Amniotic epithelial cell (primary cell): ENCODE measurements at regions not wholly inside any gene's neighbourhood (a gene's known extent, or its start where the extent isn't known, plus 50 kb on each side); places are given as distances from the start of the nearest gene placed in this dataset.
"Not testable (repeated sequence)": the region's sequence is repeated elsewhere in the genome, so short reads cannot be mapped to it uniquely, and the experiment has no call there.

Experiments used
- DNase-seq: peaks from one replicate; pipeline ENCODE4 v3.0.0-alpha.2; 2010; ENCODE audit warnings: low read depth

DNA sequence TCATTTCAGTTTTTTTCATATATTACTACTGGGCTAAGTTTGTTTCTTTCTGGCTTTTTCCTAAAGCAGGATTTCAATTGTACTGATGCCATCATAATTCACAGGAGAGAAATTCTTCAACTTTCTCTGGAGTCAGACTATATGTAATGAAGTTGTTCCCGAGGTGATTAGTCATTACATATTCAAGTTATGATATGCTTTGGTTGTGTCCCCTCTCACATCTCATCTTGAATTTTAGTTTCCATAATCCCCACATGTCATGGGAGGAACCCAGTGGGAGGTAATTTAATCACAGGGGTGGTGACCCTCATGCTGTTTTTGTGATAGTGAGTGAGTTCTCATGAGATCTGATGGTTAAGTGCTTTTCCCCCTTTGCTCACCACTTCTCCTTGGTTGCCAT is 227.5 kb upstream of the LRIG3 start:
- DNase-seq = no peak

DNA sequence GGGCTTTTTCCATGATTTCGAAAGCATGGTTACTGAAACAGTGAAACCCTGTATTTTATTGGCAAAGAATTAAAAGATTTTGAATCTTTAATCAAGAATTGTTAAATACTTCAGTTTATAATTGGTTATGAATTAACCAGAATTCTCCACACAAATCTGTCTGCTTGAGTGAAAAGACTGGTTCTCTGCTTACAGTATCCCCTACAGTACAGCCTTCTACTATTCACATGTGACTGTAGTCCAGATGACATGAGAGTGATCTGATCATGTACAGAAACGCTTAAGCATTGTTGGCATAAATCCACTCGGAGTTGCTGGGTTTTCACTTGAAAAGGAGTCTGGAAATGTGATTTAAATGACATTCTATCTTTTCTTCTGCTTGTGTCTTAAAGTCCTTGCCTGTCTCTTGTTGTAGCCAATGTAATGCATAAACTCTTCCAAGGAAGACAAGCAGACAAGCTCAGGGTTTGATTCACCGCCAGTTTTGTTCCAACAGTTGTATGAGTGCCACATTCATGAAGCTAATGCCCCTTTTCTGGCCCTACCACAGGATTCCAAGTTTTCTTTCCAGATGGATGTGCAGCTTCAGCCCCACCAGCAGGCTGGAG is 222.0 kb upstream of the LRIG3 start:
- DNase-seq = no peak

DNA sequence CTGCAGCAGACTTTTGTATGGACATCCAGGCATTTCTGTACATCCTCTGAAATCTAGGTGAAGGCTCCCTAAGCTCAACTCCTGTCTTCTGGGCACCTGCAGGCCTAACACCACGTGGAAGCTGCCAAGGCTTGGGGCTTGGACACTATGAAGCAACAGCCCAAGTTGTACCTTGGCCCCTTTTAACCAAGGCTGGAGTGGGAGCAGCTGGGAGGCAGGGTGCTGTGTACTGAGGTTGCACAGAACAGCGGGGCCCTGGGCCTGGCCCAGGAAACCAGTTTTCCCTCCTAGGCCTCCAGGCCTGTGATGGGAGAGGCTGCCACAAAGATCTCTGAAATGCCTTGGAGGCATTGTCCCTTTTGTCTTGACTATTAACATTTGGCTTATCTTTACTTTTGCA is 214.4 kb upstream of the LRIG3 start:
- no peak for DNase-seq

DNA sequence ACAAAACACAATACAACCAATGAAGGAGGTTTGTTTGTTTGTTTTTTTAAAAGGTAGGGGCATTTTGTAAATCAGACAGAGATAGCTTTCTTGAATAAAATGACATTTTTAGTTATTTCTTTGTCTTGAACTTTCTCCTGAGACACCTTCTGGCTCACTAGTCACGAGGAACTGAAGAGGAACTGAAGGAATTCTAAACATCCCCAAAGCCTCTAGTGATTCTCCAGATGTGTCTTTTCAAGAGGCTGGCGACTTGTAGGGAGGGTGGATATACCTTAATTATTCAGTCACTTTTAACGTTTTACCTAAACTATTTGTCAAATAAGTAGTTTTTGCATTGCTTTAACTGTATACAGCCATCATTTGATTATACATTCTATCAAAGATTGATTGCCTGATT is 211.2 kb upstream of the LRIG3 start:
- DNase-seq = no peak

DNA sequence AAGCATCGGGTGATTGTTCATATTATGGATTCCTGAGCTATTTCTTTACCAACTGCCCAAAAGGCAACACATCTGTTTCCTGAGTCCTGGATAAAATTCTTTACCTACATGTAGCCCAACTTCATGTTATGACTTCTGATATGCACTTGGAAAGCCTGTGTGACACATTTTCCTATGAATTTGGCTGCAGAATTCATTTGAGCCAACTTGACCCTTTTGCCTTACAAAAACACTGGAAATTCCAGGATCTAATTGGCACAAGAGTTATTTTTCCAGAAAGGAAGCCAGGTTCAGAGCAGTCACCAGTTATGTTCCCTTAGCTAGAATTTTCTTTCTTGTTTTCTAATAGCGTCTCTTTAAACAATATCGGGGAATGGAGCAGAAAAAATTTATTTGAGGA is 202.5 kb upstream of the LRIG3 start:
- no peak for DNase-seq

DNA sequence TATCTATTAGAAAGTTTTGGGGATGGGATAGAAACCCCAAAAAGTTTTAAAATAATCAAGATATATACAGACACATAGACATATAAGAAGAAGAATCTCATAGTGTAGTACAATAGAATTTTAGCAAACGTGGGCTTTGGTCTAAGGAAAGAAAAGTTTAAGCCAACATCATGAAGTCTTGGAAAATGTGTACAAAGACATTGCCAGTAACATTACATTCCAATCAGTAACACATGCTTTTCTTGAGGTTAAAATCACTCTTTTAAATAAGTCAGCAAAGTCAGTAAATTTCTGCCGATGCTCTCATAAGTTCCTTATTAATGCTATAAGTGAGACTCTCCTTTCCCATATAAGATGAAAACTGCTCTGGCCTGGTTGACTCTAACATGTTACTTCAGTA is 201.1 kb upstream of the LRIG3 start:
- DNase-seq = no peak

DNA sequence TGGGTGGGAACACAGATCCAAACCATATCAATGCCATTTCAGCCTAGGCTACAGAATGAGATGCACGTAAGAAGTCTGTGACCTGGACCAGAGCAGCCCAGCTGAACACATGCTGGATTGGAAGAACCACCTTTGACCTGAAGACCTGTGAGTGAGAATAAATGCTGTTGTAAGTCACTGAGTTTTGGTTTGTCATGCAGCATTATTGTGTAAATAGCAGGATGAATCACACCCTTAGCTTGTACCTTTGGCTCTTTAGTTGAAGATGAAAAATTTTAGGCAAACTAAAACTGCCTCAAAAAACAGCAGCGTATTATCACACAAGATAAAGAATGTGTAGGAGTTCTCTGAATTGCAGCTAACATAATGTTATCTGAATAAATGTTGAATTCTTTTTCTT is 199.4 kb upstream of the LRIG3 start:
- DNase-seq = peak; percentile 87

DNA sequence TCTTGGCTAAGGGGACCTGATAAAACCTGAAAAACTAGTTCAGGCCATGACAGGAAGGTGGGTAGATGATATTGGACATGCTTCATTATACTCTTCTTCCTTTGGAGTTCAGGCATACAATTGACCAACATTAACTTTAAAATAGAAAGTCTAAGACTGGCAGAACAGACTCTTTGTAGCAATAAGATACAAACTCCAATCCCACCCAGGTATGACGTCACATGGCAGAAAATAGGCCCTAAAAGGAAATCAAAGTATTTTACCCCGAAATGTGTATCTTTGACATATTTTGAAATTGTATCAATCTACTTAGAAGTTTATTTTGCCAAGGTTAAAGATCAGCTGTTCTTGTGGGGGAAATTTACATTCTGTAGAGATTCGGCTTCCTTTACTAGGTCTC is 198.1 kb upstream of the LRIG3 start:
- no peak for DNase-seq

DNA sequence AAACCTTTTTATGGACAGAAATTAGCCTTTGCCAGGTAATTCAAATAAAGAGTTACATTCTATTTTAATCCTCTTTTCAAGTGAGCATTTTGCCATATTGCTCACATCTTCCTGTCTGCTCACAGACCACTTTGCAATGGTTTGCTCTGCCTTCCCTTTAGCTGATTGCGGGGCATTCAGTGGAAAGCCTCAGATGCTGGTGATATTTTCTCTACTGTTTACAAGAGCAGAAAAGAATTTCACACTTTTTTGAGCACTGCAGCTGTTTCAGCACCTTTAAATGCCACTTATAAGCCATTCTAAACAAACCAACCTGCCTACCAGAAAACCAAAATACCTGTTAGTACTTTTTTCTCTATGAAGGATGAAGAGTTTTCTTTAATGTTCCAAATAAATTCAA is 195.7 kb upstream of the LRIG3 start:
- DNase-seq = no peak

DNA sequence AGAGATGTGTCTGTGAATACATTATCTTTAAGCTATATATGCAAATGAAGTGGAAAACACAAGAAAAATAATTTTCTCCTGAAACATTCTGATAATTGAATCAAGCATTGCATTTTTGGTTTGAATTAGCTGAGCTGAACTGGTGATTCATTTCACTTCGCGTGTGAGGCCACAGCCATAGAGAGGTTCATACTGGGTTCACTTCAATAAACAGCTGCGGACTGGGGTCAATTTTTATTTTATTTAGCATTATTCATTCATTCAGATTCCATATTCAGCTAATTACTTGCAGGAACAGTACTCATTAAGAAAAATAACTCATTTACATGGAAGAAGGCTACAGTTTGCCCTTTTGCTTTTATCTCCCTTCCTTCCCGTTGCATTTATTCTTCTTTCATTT is 195.2 kb upstream of the LRIG3 start:
- no peak for DNase-seq

DNA sequence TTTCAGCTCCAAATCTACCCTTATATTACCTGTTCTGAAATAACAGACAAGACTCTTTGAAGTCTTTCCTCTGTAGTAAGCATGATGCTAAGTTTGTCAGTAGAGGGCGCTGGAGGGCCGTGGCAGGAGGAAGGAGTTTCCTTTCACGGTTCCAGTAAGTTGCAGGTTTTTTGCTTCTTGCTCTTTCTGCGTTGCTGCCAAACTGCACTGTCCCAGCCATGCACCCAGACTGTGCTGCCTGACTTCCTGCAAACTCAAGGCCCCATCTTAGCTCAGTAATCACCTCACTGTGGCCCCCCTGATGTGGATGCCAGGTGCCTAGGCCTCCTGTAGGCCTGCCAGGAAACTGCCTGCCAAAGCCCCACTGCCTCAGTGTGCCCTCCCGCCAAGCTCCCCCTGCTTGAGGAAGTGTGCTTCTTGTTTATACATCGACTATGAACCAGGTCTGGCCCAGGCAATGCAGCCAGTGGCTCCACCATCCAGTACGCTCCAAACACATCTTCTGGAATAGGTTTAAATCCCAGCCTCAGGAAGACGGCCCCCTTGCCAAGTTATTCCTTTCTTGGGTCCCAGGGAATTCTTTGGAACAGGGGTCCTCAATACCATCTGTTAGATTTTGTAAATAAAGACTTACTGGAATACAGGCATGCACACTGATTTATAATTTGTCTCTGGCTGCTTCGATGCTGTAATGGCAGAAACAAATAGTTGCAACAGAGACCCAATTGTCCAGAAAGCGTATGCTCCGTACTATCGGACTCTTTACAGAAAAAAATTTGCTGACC is 193.7 kb upstream of the LRIG3 start:
- peak; percentile 75 for DNase-seq

DNA sequence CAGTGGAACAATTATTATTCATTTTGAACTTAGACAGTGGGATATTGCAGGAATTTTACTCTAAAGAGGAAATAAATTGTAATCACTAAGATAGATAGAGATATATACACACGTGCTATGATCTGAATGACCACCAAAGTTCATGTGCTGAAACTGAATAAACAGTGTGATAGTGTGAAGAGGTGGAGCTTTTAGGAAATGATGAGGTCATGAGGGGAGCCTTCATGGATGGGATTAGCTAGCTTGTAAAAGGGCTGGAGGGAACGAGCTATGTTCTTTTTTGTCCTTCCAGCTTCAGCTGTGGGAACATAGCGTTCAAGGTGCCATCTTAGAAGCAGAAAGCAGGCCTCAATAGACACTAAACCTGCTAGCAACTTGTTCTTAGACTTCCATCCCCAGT is 191.5 kb upstream of the LRIG3 start:
- no peak for DNase-seq

DNA sequence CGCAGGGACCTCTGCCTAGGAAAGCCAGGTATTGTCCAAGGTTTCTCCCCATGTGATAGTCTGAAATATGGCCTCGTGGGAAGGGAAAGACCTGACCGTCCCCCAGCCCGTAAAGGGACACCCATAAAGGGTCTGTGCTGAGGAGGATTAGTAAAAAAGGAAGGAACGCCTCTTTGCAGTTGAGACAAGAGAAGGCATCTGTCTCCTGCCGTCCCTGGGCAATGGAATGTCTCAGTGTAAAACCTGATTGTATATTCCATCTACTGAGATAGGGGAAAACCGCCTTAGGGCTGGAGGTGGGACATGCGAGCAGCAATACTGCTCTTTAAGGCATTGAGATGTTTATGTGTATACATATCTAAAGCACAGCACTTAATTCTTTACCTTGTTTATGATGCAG is 188.2 kb upstream of the LRIG3 start:
- not testable (repeated sequence) for DNase-seq

DNA sequence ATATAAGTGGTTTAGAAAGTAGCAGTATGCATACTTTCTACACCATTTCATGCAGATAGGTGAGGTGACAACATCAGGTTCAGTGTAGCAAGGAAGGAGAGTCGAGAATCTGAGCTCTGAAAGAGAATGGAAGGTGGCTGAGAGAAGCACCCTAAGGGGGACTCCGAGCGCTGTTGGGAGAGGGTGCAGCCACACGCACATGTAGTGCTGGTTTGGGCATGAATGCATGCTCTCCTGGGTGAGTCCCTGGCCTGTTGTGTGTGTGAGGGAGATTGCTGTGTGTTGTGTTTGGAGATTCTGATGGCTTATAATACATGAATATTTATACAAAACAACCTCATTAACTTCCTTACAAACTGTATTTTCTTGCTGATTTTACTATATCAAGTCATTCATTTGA is 180.3 kb upstream of the LRIG3 start:
- DNase-seq = no peak

DNA sequence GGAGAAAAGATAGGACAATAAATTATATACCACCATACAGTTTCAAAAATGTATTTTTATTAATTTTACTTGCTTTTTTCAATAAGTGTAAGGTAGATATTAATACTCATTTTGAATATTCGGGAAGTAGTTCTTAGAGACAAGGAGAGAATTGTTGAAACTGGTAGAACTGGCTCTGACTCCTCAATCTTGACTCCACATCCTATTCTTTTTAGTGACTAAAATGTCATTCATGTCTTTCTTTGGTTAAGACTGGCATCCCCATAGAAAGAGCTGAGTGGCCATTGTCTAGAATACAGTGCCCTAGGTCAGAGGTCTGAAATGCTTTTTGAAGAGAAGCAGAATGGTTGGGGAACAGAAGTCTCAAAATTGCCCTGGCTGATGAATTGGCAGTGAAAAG is 177.6 kb upstream of the LRIG3 start:
- DNase-seq = no peak

DNA sequence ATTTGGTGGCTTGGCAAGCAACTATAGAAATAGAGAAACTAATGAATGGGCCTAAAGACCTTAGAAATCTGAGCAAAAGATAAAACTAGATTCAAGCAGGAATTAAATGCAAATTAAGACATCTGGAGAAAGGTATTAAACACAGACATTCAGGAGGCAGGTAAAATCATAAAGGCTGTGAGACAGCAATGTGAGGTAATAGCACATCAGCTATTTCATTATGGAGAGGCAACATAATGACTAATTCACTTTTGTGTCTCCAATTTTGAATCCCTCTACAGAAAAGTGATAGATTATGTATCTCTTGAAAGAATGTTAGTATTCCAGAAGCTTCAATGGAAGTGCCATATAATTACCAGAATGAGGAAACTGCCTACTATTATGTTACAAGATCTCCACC is 175.9 kb upstream of the LRIG3 start:
- no peak for DNase-seq

DNA sequence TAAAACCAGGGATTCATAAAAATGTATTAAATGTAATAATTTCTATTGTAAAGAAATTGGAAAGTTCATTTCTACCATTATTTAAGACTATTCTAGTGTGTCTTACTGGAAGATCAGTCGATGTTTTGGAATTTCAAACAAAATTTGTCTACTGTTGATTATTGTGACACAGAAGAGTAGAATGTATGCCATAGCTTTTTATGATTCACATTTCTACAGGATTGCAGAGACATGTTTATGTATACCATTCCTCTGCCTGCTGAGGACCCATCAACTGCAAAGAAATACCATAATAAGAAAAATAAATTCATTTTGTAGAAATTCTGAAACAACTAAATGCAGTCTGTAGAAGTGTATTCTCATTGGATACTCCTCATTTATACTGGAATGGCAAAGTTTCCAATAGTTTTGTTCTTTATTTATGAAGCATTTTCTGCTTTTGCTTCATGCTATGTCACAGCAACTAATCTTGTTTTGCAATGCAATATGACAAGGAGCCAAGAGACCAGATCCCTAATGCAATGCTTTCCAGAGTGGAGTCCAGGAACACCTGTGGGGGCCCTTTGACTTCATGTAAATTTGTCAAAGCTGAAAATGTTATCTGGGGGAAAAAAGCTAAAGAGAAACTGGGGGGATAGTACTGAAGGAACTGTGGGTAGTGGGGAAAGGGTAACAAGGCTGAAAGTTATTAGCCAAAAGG is 172.9 kb upstream of the LRIG3 start:
- peak; percentile 29 for DNase-seq

DNA sequence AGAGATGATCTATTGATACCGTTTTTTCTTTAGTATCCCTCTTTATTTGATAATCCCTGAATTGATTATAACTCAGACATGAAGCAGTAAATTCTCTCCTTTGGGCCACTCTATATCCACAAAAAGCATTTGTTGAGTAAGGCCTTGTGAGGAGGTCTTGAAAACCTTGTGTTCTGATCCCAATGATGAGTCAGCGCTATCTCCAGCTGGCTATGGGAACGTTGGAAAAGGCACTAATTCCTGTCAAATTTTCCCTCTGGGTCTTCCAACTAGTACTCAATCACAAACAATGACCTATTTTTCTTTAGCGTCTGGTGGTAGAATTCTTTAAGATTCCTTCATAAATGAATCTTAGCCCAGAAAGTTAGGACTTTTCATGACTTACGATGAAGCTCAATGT is 168.4 kb upstream of the LRIG3 start:
- peak; percentile 54 for DNase-seq

DNA sequence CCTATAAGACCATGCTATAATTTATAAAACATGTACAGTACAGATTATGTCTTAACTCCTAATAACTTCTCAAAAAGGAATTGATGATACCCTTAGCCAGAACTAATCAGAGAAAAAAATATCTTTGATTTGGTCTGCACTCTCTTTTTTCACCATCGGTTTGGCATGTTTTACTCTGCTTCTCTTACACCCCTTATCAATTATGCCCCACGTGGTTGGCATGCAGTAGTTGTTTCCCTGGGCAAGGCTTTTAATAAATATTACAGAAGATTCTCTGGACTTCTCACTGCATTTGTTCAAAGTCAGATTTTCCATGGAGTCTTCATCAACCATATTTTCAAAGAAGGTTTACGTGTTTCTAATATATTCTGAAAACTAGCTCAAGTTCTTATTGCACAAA is 167.4 kb upstream of the LRIG3 start:
- no peak for DNase-seq

DNA sequence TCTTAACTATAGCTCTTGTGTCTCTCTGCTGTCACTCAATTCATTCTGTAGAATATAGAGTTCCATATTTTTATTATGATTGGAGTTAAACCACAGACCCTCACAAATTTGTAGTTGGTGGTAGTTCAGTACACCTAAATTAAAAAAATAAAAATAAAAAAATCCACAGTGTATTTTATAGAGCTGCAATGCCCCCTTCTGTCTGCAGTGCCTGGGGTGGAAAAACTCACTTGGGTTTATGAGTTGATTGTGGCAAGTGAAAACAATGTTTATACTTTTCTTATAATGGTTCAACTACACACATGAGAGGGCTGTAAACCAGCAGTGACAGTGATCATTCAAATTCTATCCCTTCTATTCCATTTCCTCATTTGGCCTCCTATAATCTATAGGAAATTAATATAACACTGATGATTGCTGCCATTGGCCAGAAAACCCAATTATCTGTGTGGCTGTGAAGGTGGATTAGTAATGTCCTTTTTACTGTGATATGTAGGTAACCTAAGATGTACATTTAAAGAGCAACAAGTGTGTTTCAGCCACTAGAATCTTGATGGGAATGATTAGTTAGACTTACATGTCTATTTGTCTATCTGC is 166.9 kb upstream of the LRIG3 start:
- no peak for DNase-seq

DNA sequence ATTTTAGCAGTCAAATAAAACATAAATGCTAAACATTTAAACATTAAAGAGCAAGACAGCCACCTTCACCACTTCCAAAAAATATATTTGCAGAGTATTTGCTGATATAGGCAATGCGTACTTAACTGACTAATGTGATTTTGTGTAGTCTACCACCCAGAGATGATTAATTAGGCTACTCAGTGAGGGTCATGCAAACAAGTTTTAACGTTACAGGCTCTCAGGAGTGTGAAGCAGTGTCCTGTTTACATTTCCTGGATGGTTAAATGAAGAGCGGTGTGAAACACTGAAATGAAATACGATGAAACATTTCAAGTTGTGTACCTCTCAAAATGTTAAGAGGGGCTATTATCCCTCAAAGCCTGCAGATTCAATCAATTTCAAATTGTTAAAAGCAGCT is 165.8 kb upstream of the LRIG3 start:
- no peak for DNase-seq

DNA sequence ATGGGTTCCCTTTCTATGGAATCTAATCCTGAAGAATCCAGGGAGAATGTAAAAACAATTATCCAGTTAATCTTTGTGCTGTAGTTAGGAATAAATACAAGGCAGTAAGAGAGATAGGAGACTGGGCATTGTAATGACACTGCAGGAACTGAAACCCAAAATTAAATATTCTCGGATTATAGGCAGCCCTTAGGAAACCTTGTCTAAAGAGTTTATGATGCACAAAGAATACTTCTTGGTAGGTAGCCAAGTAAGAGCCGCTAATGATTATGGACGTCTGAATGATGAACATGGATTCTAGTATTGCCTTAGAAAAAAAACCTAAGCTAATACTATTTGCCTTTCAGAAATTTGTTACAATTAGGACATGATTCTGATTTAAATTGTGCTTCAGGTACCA is 165.4 kb upstream of the LRIG3 start:
- no peak for DNase-seq
